Loucy (cell line): ENCODE measurements at regions not wholly inside any gene's neighbourhood (a gene's known extent, or its start where the extent isn't known, plus 50 kb on each side); places are given as distances from the start of the nearest gene placed in this dataset.
"Not testable (repeated sequence)": the region's sequence is repeated elsewhere in the genome, so short reads cannot be mapped to it uniquely, and the experiment has no call there.

Experiments
- H2AFZ ChIP-seq: fragments of 200-600 bp; sonication (generic); 2 replicates; pipeline ENCODE4 v1.6.0; 2016; ENCODE audit warnings: antibody characterized with exemption, mild to moderate bottlenecking, low read length, moderate library complexity
- H3F3A ChIP-seq: fragments of 200-600 bp; 2 replicates; pipeline ENCODE4 v1.6.0; 2016; ENCODE audit warnings: antibody characterized with exemption, low read depth, mild to moderate bottlenecking
- H3K27me3 ChIP-seq: fragments of 200-600 bp; sonication (generic); 2 replicates; pipeline ENCODE4 v1.6.1; 2014; ENCODE audit warnings: low read length, mild to moderate bottlenecking; ENCODE audit not compliant: insufficient read depth, poor library complexity, severe bottlenecking
- H3K36me3 ChIP-seq: fragments of 200-600 bp; sonication (generic); 2 replicates; pipeline ENCODE4 v1.6.1; 2016; ENCODE audit warnings: low read length; ENCODE audit not compliant: insufficient read depth
- H3K4me1 ChIP-seq: fragments of 200-600 bp; sonication (generic); 2 replicates; pipeline ENCODE4 v1.5.1; 2014; ENCODE audit warnings: low read length, mild to moderate bottlenecking; ENCODE audit not compliant: insufficient read depth, poor library complexity, severe bottlenecking
- H3K4me2 ChIP-seq: fragments of 200-600 bp; sonication (generic); 2 replicates; pipeline ENCODE4 v1.6.0; 2014; ENCODE audit warnings: antibody characterized with exemption, low read length, low read depth, mild to moderate bottlenecking; ENCODE audit not compliant: poor library complexity, severe bottlenecking
- H3K4me3 ChIP-seq: fragments of 200-600 bp; sonication (generic); 2 replicates; pipeline ENCODE4 v1.5.1; 2014; ENCODE audit warnings: low read length, mild to moderate bottlenecking, mixed read lengths; ENCODE audit not compliant: poor library complexity, severe bottlenecking
- H3K79me2 ChIP-seq: fragments of 200-600 bp; sonication (generic); 2 replicates; pipeline ENCODE4 v1.6.1; 2014; ENCODE audit warnings: low read length; ENCODE audit not compliant: insufficient read depth
- H3K9ac ChIP-seq: fragments of 200-600 bp; sonication (generic); 2 replicates; pipeline ENCODE4 v1.6.0; 2014; ENCODE audit warnings: mild to moderate bottlenecking, low read depth, low read length, moderate library complexity; ENCODE audit not compliant: poor library complexity, severe bottlenecking
- H3K9me2 ChIP-seq: fragments of 200-600 bp; sonication (generic); replicated peaks from 2 replicates; pipeline ENCODE4 v1.6.1; 2016; ENCODE audit warnings: low read depth, low read length, mixed read lengths
- H3K9me3 ChIP-seq: fragments of 200-600 bp; sonication (generic); 2 replicates; pipeline ENCODE4 v1.6.1; 2014; ENCODE audit warnings: mild to moderate bottlenecking, antibody characterized with exemption, low read length, low read depth; ENCODE audit not compliant: insufficient read depth
- H4K20me1 ChIP-seq: fragments of 200-600 bp; sonication (generic); 2 replicates; pipeline ENCODE4 v1.6.0; 2014; ENCODE audit warnings: antibody characterized with exemption, low read length, mild to moderate bottlenecking; ENCODE audit not compliant: insufficient read depth, poor library complexity, severe bottlenecking
- CTCF ChIP-seq: fragments of 200-600 bp; sonication (generic); conservative IDR thresholded peaks from 2 replicates; pipeline ENCODE4 v1.5.1; 2014; ENCODE audit warnings: mild to moderate bottlenecking, antibody characterized with exemption, low read length
- EZH2phosphoT487 ChIP-seq: fragments of 200-600 bp; IDR thresholded peaks from 2 replicates; pipeline ENCODE4 v1.6.1; 2018; ENCODE audit warnings: antibody characterized with exemption, mild to moderate bottlenecking, moderate library complexity, borderline replicate concordance

GRCh38 chr6:168995526-168996355 lies 257.9 kb downstream of the THBS2 start:
- H3F3A ChIP-seq: no peaks in the 10 kb centered on the region
- TF ChIP-seq CTCF (no peak), EZH2phosphoT487 (no peak)
- no peaks in the 10 kb centered on the region for H3K36me3 ChIP-seq

GRCh38 chr6:168994956-168995355 lies 258.7 kb downstream of the THBS2 start:
- no peaks in the 10 kb centered on the region for H3K79me2 ChIP-seq
- no peak overlapping the region for H3K9ac ChIP-seq
- peaks cover 4% of the 10 kb centered on the region; the same call in 1 of the 2 replicates for H3K9me3 ChIP-seq
- no peak overlapping the region for H3K4me2 ChIP-seq
- no peaks in the 10 kb centered on the region for H3K4me1 ChIP-seq
- no peaks in the 10 kb centered on the region for H3F3A ChIP-seq
- no peak overlapping the region for H3K4me3 ChIP-seq
- H4K20me1 ChIP-seq: no peaks in the 10 kb centered on the region
- H2AFZ ChIP-seq: no peak overlapping the region
- TF ChIP-seq EZH2phosphoT487 (no peak), CTCF (no peak)
- no peaks in the 10 kb centered on the region for H3K9me2 ChIP-seq
- no peaks in the 10 kb centered on the region for H3K36me3 ChIP-seq
- H3K27me3 ChIP-seq: no peaks in the 10 kb centered on the region

More at GRCh38 chr6:168995526-168996355, 257.9 kb downstream of the THBS2 start:
- H3K4me2 ChIP-seq: no peak overlapping the region
- H3K27me3 ChIP-seq: no peaks in the 10 kb centered on the region
- peaks cover 4% of the 10 kb centered on the region; the same call in 1 of the 2 replicates for H3K9me3 ChIP-seq
- no peak overlapping the region for H2AFZ ChIP-seq
- H3K9me2 ChIP-seq: no peaks in the 10 kb centered on the region
- H3K4me1 ChIP-seq: no peaks in the 10 kb centered on the region
- H4K20me1 ChIP-seq: no peaks in the 10 kb centered on the region
- no peak overlapping the region for H3K9ac ChIP-seq
- no peak overlapping the region for H3K4me3 ChIP-seq
- H3K79me2 ChIP-seq: no peaks in the 10 kb centered on the region

- no peak overlapping the region for H2AFZ ChIP-seq
- no peak overlapping the region for H3K4me3 ChIP-seq
- TF ChIP-seq EZH2phosphoT487: no peak
- no peak for TF ChIP-seq CTCF
- no peak overlapping the region for H3K4me2 ChIP-seq
- H3K27me3 ChIP-seq: no peaks in the 10 kb centered on the region
- no peaks in the 10 kb centered on the region for H3F3A ChIP-seq
- no peaks in the 10 kb centered on the region for H3K4me1 ChIP-seq
- no peaks in the 10 kb centered on the region for H4K20me1 ChIP-seq
- H3K36me3 ChIP-seq: no peaks in the 10 kb centered on the region
- H3K9me2 ChIP-seq: no peaks in the 10 kb centered on the region
- peaks cover 10% of the 10 kb centered on the region; the same call in 1 of the 2 replicates for H3K9me3 ChIP-seq
- no peaks in the 10 kb centered on the region for H3K79me2 ChIP-seq
- no peak overlapping the region for H3K9ac ChIP-seq
These were observed 261.1 kb downstream of the THBS2 start for GRCh38 chr6:168992446-168993144.

- not testable (repeated sequence) for H3K4me3 ChIP-seq, H3K4me2 ChIP-seq, H3F3A ChIP-seq, H2AFZ ChIP-seq, H3K9me3 ChIP-seq, H3K4me1 ChIP-seq, H3K79me2 ChIP-seq, H3K36me3 ChIP-seq, H3K9ac ChIP-seq, H3K27me3 ChIP-seq, H3K9me2 ChIP-seq, H4K20me1 ChIP-seq
These were observed 262.0 kb downstream of the THBS2 start for GRCh38 chr6:168991695-168992094.
